Activated gamma-delta T cell (primary cell): ENCODE measurements at regions not wholly inside any gene's neighbourhood (a gene's known extent, or its start where the extent isn't known, plus 50 kb on each side); places are given as distances from the start of the nearest gene placed in this dataset.

ENCODE experiments used
- DNase-seq: peaks from one replicate; lab custom pipeline; 2025; lab: John Stamatoyannopoulos, UW

DNA sequence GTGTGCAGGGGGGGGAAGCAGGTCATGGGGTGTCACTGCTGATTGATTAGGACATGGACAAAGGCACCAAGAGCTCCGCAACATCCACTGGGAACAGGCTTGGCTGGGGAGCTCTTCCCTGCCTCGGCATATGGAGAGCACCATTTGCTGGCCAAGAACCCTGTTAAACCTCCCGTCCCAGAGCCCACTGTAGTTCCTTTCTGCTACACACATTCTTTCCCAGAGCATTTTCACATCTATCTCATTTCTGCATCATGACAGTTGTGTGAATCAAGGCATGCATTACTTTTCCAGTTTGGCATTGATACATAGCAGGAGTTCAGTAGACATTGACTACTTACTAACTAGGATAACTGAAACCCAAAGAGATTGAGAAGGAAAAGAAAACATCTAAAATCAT lies 333.4 kb upstream of the B3GAT1 start:
- DNase-seq: no peak

DNA sequence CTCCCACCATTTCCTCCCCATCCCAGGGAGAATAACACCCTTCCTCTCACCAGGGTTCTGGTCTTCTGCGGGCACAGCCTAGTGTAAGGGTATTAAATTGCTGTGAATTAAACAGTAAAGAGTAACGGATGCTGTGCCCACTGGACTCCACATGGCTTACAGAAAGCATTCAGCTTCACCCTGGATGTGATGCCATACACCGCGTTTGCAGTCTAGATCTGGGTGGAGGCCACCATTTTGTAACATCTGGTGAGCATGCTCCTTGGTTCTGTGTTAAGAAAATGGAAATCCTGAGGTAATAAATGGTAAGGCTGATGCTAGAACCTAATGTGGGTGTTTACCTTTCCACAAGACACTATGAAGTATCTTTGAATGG lies 331.8 kb upstream of the B3GAT1 start:
- no peak for DNase-seq

DNA sequence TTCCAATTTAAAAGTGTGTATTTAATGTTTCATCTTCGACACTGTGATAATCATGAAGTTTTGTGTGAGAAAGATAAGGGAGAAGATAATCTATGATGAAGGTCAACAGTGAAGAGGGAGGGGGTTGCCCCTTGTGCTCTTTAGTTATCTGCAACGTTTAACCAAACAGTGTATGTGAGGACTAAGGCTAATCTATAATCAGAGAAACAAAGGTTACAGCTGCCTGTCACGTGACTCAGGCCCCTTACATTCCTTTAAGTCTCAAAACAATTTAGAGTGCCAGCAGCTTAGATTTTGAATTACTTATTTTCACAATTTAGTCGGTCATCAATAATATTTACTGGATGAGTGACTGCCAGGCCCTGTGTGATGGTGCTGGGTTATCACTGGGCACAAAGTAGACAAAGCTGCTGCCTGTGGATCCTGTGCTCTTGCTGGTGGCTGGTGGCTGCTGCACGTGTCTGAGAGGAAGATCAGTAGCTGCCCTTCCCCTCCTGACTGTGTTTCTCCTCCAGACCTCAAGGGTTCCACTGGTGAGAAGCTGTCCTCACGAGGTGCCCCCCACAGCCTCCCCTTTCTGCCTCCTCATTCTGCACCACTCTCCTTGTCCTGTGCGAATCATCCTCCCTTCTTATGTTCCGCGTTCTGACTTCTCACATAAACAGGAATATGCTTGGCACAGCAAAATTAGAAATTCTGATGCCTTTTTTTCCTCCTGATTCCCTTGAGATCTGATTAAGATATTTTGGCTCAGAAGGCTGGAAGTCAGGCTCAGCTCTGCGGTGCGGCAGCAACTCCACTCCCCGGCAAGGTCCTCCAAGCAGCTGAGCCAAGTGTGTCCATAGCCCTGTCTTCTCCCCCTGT lies 331.1 kb upstream of the B3GAT1 start:
- DNase-seq: no peak

DNA sequence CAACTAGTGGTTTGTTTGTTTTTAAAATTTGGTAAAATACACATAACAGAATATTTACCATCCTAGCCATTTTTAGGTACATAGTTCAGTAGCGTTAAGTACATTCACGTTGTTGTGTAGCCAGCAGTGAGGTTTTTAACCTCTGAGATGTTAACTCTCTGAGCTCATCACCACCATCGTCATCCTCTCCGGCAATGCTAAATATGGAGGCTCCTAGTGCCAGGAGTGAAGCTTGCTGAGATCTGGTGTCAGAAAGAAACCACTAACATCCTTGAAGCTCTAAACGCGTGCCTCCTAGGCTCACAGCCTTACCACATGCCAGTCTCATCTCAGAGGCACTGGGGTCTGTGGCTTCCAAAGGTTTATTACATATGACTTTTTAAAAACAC lies 330.2 kb upstream of the B3GAT1 start:
- no peak for DNase-seq

DNA sequence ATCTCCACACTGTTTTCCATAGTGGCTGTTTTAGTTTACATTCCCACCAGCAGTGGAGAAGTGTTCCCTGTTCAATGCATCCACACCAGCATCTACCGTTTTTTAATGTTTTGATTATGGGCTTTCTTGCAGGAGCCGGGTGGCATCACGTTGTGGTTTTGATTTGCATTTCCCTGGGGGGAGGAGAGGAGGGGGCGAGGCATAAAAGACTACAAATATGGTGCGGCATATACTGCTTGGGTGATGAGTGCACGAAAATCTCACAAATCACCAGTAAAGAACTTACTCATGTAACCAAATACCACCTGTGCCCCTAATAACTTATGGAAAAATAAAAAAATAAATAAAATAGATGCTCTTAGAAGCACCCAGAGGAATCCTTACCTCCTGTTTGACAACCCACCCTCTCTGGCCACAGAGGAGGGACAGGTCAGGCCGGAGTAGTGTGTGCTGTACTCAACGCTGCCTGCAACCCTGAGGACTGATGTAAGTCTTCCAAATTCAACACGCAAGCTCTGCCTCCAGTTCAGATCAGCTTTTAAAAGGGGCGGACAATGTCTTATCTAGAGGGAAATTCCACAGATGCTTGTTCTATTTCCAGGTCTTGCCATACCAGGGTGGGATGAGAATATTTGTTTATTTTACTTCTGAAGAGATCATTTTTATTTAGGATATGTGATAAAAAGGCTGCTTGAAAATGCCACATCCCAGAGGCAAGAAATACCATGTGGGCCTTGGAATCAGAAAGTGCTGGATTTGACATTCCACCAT lies 329.6 kb upstream of the B3GAT1 start:
- no peak for DNase-seq

DNA sequence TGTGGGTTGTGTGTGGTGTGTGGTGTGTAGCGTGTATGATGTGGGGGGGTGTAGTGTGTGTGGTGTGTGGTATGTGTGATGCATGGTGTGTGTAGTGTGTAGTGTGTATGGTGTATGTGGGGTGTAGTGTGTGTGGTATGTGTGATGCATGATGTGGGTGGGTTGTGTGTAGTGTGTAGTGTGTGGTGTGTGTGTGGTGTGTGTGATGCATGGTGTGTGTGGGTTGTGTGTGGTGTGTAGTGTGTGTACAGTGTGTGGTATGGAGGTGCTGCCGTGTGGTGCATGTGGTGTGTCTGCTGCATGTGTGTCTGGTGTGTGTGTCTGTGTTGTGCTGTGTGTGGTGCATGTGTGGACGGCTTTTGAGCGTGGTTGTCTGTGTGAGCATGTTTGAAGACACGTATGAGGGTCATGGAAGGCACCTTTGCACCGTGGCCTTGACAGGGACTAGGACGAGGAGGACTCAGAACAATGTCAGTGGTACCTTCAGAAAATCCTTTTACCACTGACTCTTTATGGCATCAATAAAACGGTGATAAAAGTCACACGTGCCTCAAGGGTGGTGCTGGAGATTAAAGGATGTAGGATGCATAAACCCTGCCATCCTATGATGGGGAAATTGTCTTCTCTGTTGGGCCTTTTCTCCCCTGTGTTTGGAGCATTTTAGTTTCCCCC lies 328.7 kb upstream of the B3GAT1 start:
- DNase-seq: no peak

DNA sequence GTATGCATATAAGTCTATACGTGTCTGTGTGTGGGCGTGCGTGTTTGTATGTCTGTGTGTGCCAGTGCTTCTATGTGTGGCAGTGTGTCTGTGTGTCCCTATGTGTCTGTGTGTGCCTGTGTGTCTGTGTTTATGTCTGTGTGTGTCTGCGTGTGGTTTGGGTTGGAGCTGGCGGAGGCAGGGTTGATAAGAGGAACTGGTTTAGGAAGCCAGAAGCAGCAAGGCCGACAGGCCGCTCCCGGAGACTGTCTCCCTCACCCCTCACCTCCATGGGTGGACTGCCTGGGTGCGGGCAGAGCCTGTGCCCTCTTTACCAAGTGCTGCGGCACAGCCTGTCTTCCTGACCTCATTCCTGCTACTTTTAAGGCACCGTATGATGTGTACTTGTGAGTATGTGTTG lies 327.1 kb upstream of the B3GAT1 start:
- DNase-seq: no peak

DNA sequence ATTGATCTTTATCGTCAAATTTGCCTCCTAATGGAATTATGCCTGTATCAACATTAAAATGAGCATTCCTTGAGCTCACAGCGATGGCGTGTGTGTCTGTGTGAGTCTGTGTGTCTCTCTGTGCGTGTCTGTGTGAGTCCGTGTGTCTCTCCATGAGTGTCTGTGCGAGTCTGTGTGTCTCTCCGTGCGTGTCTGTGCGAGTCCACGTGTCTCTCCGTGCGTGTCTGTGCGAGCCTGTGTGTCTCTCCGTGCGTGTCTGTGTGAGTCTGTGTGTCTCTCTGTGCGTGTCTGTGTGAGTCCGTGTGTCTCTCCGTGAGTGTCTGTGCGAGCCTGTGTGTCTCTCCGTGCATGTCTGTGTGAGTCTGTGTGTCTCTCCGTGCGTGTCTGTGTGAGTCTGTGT lies 326.5 kb upstream of the B3GAT1 start:
- DNase-seq: no peak

DNA sequence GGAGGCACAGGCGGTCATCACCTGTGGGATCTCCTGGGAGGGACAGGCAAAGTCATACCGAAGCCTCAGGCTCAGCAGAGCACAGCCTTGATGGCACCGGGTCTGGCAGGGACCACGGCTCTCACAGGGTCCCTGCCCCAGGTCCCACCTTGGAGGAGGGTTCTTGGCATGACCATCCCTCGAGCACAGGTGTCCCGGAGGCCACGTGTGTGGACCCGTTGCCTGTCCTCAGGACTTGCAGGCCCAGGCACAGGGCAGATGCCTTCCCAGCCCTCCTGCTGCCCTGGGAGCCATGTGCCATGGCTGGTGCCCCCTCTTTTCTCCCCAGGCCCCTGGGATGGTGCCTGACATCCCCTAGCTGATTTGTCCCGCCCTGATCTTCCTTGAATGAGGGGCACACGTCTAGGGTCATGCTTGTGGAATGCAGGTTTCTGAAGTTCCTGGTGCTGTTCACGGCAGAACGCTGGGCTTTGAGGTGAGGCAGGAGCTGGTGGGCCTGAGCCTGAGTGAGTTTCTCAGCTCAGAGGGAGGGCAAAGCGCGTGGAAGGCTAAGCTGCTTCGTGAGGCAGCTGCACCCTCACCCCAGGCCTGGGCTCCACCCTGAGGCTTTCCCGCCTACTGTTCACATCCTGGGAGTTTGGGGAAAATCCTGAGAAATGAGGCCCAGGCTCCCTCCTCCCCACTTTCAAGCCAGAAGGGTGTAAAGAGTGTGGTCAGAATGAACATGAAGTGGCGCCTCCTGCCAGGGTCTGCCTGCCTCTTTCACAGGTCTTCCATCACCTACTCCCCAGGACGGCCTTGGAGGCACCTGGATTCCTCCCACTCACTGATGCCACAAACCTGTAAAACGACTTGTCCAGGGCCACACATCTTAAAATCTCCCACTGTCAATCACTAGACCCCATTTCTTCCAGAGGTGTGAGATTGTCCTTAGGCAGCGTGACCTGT lies 325.8 kb upstream of the B3GAT1 start:
- no peak for DNase-seq

DNA sequence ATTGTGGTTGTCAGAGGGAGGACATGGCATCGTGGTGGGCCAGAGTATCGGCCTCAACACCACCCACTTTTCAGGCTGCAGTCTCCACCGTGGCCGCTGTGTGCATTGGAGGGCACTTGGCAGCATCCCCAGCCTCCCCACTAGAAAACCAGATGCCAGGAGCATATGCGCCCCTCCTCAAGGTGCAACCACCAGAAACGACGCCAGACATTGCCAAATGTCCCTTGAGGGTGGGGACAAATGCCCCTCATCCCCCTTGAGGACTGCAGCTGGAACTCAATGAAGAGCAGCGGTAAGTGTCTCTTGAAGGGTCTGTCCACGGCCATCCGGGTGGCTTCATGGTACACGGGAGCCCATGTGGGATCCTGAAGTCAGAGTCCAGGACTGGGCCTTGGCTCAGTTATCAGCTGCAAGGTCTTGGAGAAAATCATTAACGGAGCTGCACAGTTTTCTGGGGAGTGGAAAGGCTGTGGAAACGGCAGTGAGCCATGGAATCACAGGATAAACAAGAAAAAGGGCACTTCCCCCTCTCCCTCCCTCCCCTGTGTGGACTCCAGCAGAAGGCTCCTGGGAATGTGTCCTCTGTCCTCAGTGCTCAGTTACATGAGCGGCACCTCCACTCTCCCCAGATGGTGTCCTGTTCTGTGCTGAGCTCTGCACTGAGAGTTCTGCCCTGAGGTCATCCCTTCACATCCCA lies 324.4 kb upstream of the B3GAT1 start:
- no peak for DNase-seq

DNA sequence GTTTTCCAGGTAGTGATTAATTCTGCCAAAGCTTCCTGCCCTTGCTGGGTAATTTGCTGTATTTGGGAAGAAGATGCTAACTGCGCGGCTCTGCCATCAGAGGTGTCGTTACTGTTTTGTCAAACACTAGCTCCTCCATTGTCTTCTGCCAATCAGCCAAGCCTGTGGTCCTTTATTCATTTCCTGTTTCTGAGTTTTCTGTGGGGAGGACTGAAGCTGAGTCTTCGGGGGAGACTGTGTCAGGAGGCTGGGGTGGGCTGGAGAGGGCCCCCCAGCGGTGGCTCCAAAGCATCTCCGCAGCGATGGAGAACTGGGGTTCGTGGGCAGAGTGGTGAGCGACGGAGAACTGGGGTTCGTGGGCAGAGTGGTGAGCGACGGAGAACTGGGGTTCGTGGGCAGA lies 322.9 kb upstream of the B3GAT1 start:
- no peak for DNase-seq

DNA sequence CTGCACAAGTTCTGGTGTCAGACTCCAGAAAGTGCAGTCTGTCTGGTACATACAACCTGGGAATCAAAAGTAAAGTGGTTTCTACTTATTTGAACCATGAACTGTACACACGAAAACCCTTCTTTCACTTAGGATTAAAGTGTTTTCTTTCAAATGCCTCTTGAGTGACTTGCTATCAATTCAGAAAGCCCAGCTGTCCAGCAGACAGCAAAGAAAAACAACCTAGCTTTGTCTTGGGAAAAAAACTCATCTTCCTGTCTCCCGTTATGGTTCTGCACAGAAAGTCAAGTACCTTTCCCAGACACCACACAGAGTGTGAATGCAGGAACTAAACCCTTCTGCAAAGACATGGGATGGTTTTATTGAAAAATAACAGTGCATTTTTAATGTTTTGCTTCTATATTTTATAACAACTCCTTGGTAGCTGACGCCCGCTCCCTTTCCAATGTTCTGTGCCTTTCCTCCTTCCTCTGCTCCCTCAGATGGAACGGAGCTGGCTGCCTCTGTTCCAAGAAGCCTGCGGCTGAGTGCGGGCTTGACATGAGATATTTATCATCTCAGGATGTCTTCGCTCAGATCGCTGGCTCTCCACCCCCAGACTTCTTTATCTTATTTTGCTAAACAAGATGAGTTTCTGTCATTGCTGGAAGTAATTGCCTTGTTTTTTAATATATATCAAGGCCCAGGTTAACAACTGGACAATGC lies 322.3 kb upstream of the B3GAT1 start:
- DNase-seq: no peak

DNA sequence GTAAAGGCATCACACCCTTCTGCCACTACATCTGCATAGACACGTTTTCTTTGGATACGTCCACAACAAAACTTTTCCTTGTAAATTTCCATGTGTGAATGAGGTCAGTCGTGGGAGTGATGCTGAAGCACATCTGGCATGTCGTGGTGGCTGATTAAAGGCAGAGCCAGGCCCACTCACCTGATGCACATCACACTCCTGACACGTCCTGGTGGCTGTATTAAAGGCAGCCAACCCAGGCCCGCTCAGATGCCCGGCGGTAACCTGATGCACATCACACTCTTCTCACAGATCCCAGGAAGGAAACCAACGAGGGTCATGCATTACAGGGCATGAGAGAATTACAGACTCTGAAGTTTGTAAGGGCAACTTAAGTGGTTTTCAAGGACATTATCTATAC lies 321.6 kb upstream of the B3GAT1 start:
- DNase-seq: no peak

DNA sequence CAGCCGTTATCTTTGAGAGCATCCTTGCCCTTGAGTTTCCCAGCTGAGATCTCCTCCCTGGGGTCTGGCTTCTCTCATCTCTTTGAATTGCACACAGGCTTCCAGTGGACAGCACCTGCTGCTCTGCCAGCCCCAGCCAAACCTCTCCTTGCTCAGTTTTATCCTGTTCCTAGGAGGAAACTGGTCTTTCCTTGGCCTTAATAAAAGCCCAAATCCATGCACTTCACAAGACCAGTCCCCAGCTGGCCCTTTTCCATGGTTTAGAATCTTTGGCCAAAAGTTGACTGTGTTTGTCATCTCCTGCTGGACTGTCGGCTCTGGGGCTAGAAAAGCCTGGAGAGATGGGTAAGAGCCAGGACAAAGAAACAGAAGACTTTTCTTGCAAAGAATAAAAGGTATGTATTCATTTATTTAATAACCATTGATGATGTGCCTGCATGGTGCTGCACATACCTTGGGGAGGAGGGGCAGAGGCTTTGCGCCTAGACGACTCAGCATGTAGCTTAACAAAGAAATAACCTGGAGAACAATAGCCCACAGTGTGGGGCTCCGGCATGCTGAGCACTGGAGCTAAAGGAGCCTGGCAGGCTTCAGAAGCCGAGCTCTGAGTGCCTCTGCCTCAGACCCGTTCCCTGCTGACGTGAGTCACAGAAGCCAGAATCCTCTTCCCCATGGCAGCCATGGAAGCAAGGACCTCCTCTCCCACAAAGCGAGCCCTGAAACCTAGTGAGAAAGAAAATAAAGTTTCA lies 319.3 kb upstream of the B3GAT1 start:
- no peak for DNase-seq

DNA sequence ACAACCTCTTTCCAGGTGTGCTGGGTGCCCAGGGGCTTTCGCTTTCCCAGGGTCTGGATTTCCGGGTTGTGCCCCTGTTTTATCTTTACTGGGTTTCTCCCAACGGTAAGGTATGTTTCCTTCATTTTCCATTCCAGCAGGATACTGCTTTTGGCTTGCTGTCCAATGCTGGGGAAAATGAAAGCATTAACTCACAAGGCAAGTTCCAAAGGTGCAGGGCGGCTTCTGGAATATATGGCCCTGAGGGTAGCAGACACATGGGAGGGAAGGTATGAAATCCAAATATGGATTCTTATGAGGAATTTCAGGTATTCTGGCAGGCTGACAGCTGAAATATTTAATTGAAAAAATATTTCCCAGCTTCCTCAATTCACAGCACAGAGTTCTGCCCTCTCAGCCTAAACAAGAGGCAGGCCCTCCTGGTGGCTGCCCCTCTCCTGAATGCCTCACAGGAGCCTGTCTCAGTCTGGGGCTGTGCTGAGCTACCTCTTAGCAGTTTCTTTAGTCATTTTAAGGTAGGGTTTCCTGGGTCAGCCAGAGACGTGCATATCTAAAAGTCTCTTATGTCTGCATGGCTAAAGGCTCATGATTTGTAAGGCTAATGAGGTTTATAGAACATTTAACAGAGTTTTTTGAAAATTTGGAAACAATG lies 318.6 kb upstream of the B3GAT1 start:
- no peak for DNase-seq

DNA sequence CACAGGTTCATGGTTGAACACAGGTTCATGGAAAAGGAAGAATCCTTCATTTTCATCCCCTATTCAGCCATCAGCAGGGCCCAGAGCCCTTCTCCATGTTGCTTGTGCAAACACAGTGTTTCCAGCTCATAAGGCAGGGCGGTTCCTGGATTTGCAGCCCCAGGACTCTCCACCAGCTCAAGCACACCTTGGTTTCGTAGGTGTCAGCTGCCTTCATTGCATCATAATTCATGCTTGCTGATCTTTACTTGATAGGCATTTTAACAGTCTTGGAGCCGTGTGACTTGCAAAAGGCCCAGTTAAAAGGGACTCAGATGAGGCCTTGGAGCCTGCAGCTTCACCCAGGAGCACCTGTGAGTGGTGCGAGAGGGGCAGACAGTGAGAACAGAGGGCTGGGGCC lies 318.1 kb upstream of the B3GAT1 start:
- DNase-seq: no peak

DNA sequence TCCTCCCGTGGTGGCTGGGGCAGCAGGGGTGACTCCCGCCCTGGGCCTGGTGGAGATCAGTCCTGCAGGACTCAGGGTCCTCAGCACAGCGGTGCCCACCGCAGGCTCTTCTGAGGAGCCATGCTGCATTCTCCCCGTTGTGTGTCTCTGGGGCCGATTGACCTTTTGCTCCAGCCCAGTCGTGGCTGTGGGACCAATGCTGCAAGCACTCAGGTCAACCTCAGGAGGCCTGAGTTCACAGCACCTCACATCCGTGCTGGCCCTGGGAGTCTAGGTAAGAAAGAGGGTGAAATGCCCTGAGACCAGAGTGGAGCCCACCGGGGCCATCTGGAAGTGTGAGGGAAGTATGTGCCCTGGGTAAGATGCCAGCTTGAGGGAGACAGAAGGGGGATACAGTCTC lies 316.1 kb upstream of the B3GAT1 start:
- DNase-seq: no peak

DNA sequence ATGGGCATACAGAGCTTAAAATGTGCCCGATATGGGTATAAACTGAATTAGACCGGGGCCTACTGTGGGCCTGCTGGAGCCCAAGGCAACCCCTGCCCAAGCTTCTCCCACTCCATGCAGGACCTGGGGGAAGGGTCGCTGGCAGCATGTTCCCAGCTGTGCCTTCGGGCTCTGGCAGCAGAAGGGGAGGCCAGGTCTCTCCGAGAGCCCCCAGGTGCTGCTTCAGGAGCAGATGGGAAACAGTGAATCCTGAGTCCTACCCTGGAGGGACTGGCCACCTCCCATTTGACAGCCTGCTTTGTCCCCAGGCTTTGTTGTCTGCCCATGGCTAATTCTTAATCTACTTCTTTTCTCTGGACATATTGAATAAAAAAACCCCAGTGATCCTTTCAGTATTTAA lies 315.6 kb upstream of the B3GAT1 start:
- DNase-seq: no peak

DNA sequence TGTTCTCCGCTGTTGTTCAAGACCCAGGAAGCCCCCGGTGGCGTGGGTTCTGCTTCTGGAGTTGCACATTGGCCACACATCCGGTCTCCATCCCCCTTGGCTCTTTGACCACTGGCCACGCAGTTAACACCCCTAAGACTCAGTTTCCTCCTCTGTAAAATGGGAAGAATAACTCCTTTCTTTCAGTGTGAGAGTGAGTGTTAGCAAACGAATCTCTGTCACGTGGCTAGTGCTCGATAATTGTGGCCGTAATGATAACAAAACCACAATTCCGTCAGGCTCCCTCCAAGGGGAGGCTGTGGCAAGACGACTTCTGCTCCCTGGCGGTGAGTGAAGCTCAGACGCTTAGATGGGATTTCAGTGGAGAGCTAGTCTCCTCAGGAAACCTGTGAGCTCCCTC lies 315.2 kb upstream of the B3GAT1 start:
- DNase-seq: no peak
